NCI-H1417 (cell line): ENCODE measurements at regions not wholly inside any gene's neighbourhood (a gene's known extent, or its start where the extent isn't known, plus 50 kb on each side); places are given as distances from the start of the nearest gene placed in this dataset.
"Not testable (repeated sequence)": the region's sequence is repeated elsewhere in the genome, so short reads cannot be mapped to it uniquely, and the experiment has no call there.

Experiments used
- DNase-seq, 3 experiments: peaks; one replicate each; lab custom pipeline; 2025; lab: John Stamatoyannopoulos, UW

GRCh38 chr6:78807655-78808355 is 59.5 kb upstream of the IRAK1BP1 start:
- not testable (repeated sequence) for DNase-seq

- DNase-seq: no peak
Measured at GRCh38 chr6:78808356-78808891, 58.9 kb upstream of the IRAK1BP1 start.

GRCh38 chr6:78808933-78809332 is 58.4 kb upstream of the IRAK1BP1 start:
- no peak for DNase-seq

- DNase-seq: peak; percentile 21 to 67 (median 26)
Measured at GRCh38 chr6:78810146-78810545, 57.2 kb upstream of the IRAK1BP1 start.

- DNase-seq: no peak
Measured at GRCh38 chr6:78810698-78811097, 56.7 kb upstream of the IRAK1BP1 start.
